ENCODE measurements at regions not wholly inside any gene's neighbourhood (a gene's known extent, or its start where the extent isn't known, plus 50 kb on each side); places are given as distances from the start of the nearest gene placed in this dataset.

GRCh38 chr18:75558790-75559189 lies 131.3 kb upstream of the SMIM21 start:
- TF ChIP-seq, protein P1, sequence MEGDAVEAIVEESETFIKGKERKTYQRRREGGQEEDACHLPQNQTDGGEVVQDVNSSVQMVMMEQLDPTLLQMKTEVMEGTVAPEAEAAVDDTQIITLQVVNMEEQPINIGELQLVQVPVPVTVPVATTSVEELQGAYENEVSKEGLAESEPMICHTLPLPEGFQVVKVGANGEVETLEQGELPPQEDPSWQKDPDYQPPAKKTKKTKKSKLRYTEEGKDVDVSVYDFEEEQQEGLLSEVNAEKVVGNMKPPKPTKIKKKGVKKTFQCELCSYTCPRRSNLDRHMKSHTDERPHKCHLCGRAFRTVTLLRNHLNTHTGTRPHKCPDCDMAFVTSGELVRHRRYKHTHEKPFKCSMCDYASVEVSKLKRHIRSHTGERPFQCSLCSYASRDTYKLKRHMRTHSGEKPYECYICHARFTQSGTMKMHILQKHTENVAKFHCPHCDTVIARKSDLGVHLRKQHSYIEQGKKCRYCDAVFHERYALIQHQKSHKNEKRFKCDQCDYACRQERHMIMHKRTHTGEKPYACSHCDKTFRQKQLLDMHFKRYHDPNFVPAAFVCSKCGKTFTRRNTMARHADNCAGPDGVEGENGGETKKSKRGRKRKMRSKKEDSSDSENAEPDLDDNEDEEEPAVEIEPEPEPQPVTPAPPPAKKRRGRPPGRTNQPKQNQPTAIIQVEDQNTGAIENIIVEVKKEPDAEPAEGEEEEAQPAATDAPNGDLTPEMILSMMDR (IDR thresholded peaks at IDR 0.05), result no peak

GRCh38 chr18:75556841-75557240 lies 129.3 kb upstream of the SMIM21 start:
- TF ChIP-seq, protein P1 (IDR thresholded peaks at IDR 0.05), result no peak
- intact Hi-C loops (cut with DNase I), result no loop called here
- no peaks in the 10 kb centered on the region for H3K4me1 ChIP-seq
- DNase-seq (no peak), ATAC-seq (no peak)
- no peak overlapping the region for H3K27ac ChIP-seq
- H3K36me3 ChIP-seq, result no peaks in the 10 kb centered on the region
- no peak overlapping the region for H3K4me3 ChIP-seq
- H3K9me3 ChIP-seq, result no peaks in the 10 kb centered on the region
- H3K27me3 ChIP-seq (ENCODE audit: low read depth), result no peaks in the 10 kb centered on the region

More at GRCh38 chr18:75558790-75559189, 131.3 kb upstream of the SMIM21 start:
- DNase-seq (no peak), ATAC-seq (no peak)
- H3K27ac ChIP-seq, result no peak overlapping the region
- H3K4me3 ChIP-seq, result no peak overlapping the region
- H3K36me3 ChIP-seq, result no peaks in the 10 kb centered on the region
- intact Hi-C loops (cut with DNase I), result no loop called here
- H3K9me3 ChIP-seq, result no peaks in the 10 kb centered on the region
- H3K27me3 ChIP-seq (ENCODE audit: low read depth), result no peaks in the 10 kb centered on the region
- no peaks in the 10 kb centered on the region for H3K4me1 ChIP-seq

GRCh38 chr18:75554644-75555185 lies 127.2 kb upstream of the SMIM21 start:
- TF ChIP-seq, protein P1 (IDR thresholded peaks at IDR 0.05), result no peak
- Histone ChIP-seq H3K4me3 (no peak overlapping the region), H3K36me3 (no peaks in the 10 kb centered on the region), H3K27me3 (ENCODE audit: low read depth) (no peaks in the 10 kb centered on the region), H3K4me1 (no peaks in the 10 kb centered on the region), H3K9me3 (no peaks in the 10 kb centered on the region), H3K27ac (no peak overlapping the region)
- ATAC-seq (no peak), DNase-seq (no peak)
- intact Hi-C loops (cut with DNase I), result no loop called here

DNA sequence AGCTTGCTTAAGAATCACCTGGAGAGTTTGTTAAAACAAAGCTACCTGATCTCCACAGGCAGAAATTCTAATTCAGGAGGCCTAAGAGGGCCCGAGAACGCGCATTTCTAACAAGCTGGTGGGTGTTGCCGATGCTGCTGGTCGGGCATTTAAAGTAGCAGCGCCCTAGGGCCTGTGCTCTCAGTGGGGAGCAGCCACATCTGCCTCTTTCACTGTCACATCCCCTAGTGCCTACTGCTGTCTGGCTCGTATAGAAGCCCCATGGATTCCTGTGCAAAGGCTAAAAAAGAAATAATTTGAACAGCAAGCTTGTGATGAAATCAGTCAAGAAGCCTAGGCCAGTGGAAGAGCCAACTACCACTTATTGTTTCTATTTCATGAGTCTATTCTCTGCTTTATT lies 126.7 kb upstream of the SMIM21 start:
- TF ChIP-seq, protein P1 (IDR thresholded peaks at IDR 0.05), result no peak
- H3K9me3 ChIP-seq, result no peaks in the 10 kb centered on the region
- no peaks in the 10 kb centered on the region for H3K4me1 ChIP-seq
- ATAC-seq (no peak), DNase-seq (no peak)
- H3K36me3 ChIP-seq, result no peaks in the 10 kb centered on the region
- H3K27ac ChIP-seq, result no peak overlapping the region
- intact Hi-C loops (cut with DNase I), result no loop called here
- H3K27me3 ChIP-seq (ENCODE audit: low read depth), result no peaks in the 10 kb centered on the region
- no peak overlapping the region for H3K4me3 ChIP-seq

DNA sequence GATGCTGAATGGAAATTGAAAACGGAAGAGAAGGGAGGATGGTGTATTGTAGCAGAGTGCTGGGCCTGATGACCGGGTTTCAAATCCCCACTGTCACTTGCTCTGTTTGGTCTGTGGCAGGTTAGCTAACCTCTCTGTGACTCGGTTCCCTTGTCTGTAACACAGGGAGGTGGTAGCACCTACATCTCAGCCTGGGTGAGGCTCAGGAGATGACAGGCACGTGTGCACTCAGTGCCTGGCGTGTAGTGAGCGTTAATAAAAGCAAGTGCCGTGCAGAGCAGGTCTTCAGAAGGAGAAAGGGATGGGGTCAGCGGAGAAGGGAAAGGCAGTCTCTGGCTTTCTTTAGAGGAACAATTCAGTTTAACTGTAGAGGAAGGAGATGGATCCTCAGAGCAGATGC lies 125.5 kb upstream of the SMIM21 start:
- DNase-seq, result no peak
- H3K36me3 ChIP-seq, result no peaks in the 10 kb centered on the region
- intact Hi-C loops (cut with DNase I), result no loop called here
- no peak overlapping the region for H3K4me3 ChIP-seq
- H3K9me3 ChIP-seq, result no peaks in the 10 kb centered on the region
- TF ChIP-seq, protein P1 (IDR thresholded peaks at IDR 0.05), result no peak
- H3K27me3 ChIP-seq (ENCODE audit: low read depth), result no peaks in the 10 kb centered on the region
- ATAC-seq, result no peak
- H3K4me1 ChIP-seq, result no peaks in the 10 kb centered on the region
- no peak overlapping the region for H3K27ac ChIP-seq

DNA sequence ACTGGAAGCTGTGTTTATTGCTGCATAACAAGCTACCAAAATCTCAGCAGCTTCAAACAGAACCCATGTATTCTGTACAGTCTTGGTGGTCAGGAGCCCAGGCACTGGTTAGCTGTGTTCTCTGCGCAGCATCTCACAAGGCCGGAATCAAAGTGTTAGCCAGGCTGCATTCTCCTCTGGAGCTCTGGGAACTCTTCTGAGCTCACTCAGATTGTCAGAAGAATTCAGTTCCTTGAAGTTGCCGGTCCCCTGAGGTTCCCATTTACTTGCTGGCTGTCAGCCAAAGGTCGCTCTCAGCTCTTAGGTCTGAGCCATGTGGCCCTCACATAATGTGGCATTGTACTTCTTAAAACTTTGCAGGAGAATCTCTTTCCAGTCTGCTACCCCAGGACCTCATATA lies 123.6 kb upstream of the SMIM21 start:
- H3K9me3 ChIP-seq, result no peaks in the 10 kb centered on the region
- no peak overlapping the region for H3K27ac ChIP-seq
- H3K4me3 ChIP-seq, result no peak overlapping the region
- TF ChIP-seq, protein P1 (IDR thresholded peaks at IDR 0.05), result no peak
- DNase-seq (no peak), ATAC-seq (no peak)
- intact Hi-C loops (cut with DNase I), result no loop called here
- H3K4me1 ChIP-seq, result no peaks in the 10 kb centered on the region
- no peaks in the 10 kb centered on the region for H3K27me3 ChIP-seq (ENCODE audit: low read depth)
- no peaks in the 10 kb centered on the region for H3K36me3 ChIP-seq

All from lower lobe of right lung (tissue), 2 donors.